A549 (cell line): ENCODE measurements at regions not wholly inside any gene's neighbourhood (a gene's known extent, or its start where the extent isn't known, plus 50 kb on each side); places are given as distances from the start of the nearest gene placed in this dataset.
A peak's percentile ranks its signal among the peaks of the same experiment; 100 is the strongest.
"Not testable (repeated sequence)": the region's sequence is repeated elsewhere in the genome, so short reads cannot be mapped to it uniquely, and the experiment has no call there.

Experiments
- ATAC-seq, 2 experiments: fragments of 200-7000 bp in 1 of 2; fragments of >200 bp in 1 of 2; cut with Nextera tagmentation in 1 of 2; cut with Tn5 transposase in 1 of 2; 3 replicates each; pipeline versions ENCODE4 v1.8.0 to v1.9.1; 2018 to 2020; ENCODE audit warnings: mild to moderate bottlenecking in 1 of 2, moderate library complexity in 1 of 2
- CTCF ChIA-PET: fragments of 300-600 bp; sonication (Branson Sonifier 250); formaldehyde crosslinking; extraction: SDS; loops from one replicate; lab custom pipeline; 2021; ENCODE audit warnings: antibody characterized with exemption, inconsistent platforms; lab: Yijun Ruan, JAX
- POLR2A ChIA-PET: fragments of 350-600 bp; formaldehyde crosslinking; extraction: SDS; loops from one replicate; lab custom pipeline; 2021; ENCODE audit warnings: antibody characterized with exemption, inconsistent platforms; lab: Yijun Ruan, JAX
- DNase-seq, 2 experiments: peaks; one replicate each; pipeline versions ENCODE4 v3.0.0 to v3.0.0-alpha.2; 2011 to 2016; ENCODE audit warnings: low read depth in 1 of 2, low spot score in 1 of 2
- FAIRE-seq: peaks from 2 replicates; lab custom pipeline; 2011; peaks lifted over from hg19 to GRCh38; lab: Jason Lieb, UNC
- H3K27ac ChIP-seq, 2 experiments: fragments of >200 bp; sonication (Bioruptor Twin); formaldehyde crosslinking; 3 replicates each; pipeline ENCODE4 v1.5.1; 2016 to 2017
- H3K4me1 ChIP-seq: fragments of >200 bp; sonication (Bioruptor Twin); formaldehyde crosslinking; 3 replicates; pipeline ENCODE4 v1.6.1; 2016
- H3K4me2 ChIP-seq: fragments of >200 bp; sonication (Bioruptor Twin); formaldehyde crosslinking; 3 replicates; pipeline ENCODE4 v1.6.1; 2016
- H3K4me3 ChIP-seq: fragments of >200 bp; sonication (Bioruptor Twin); formaldehyde crosslinking; 3 replicates; pipeline ENCODE4 v1.5.1; 2016
- H3K9me3 ChIP-seq: fragments of >200 bp; sonication (Bioruptor Twin); formaldehyde crosslinking; 3 replicates; pipeline ENCODE4 v1.6.1; 2016
- CHD4 ChIP-seq: fragments of 200-600 bp; sonication (generic); IDR thresholded peaks from 2 replicates; pipeline ENCODE4 v1.6.1; 2016; ENCODE audit warnings: antibody characterized with exemption, mild to moderate bottlenecking, borderline replicate concordance
- EHMT2 ChIP-seq: fragments of 200-600 bp; sonication (generic); IDR thresholded peaks from 2 replicates; pipeline ENCODE4 v1.6.1; 2016; ENCODE audit warnings: antibody characterized with exemption, low read depth, mild to moderate bottlenecking, moderate library complexity
- EP300 ChIP-seq, 2 experiments: fragments of >200 bp; sonication (Bioruptor Twin); formaldehyde crosslinking; IDR thresholded peaks; 2 replicates in 1 of 2; 3 replicates in 1 of 2; pipeline ENCODE4 v1.6.1; 2016 to 2017
- FOSL2 ChIP-seq, 2 experiments: fragments of 450-650 bp in 1 of 2; fragments of >200 bp in 1 of 2; sonication (Bioruptor Twin) in 1 of 2; formaldehyde crosslinking; IDR thresholded peaks; 2 replicates each; pipeline versions ENCODE4 v1.5.0 to v1.6.1; 2016 to 2020; ENCODE audit warnings: mild to moderate bottlenecking in 1 of 2, moderate library complexity in 1 of 2
- HDAC2 ChIP-seq: fragments of 200-600 bp; sonication (generic); IDR thresholded peaks from 2 replicates; pipeline ENCODE4 v1.6.1; 2016
- HOXA7 ChIP-seq: fragments of 250-450 bp; sonication (Bioruptor Pico); IDR thresholded peaks from 2 replicates; pipeline ENCODE4 v1.5.0; 2020; ENCODE audit warnings: mild to moderate bottlenecking, moderate library complexity
- HOXB5 ChIP-seq: fragments of 250-450 bp; sonication (Bioruptor Pico); IDR thresholded peaks from 2 replicates; pipeline ENCODE4 v1.5.0; 2020; ENCODE audit warnings: mild to moderate bottlenecking, moderate library complexity
- KDM1A ChIP-seq: fragments of 200-600 bp; sonication (generic); IDR thresholded peaks from 2 replicates; pipeline ENCODE4 v1.6.1; 2016; ENCODE audit warnings: low read depth, mild to moderate bottlenecking
- MAFK ChIP-seq: fragments of 450-650 bp; IDR thresholded peaks from 2 replicates; pipeline ENCODE4 v1.6.1; 2014; ENCODE audit not compliant: partially characterized antibody
- MAZ ChIP-seq: fragments of 150-350 bp; IDR thresholded peaks from 2 replicates; pipeline ENCODE4 v1.6.1; 2014; ENCODE audit warnings: antibody characterized with exemption, low read depth, low read length, borderline replicate concordance
- NFE2L2 ChIP-seq: fragments of 150-350 bp; conservative IDR thresholded peaks from 2 replicates; pipeline ENCODE4 v1.6.1; 2014; ENCODE audit warnings: low read length
- POLR2A ChIP-seq: IDR thresholded peaks from 2 replicates; pipeline ENCODE4 v1.6.1; 2012; ENCODE audit warnings: mild to moderate bottlenecking, low read length
- POLR2AphosphoS2 ChIP-seq: conservative IDR thresholded peaks from 2 replicates; pipeline ENCODE4 v1.6.1; 2012; ENCODE audit warnings: low read length, improper control_type of control experiment, inconsistent platforms
- RAD21 ChIP-seq, 2 experiments: fragments of >200 bp in 1 of 2; sonication (Bioruptor Twin) in 1 of 2; formaldehyde crosslinking in 1 of 2; IDR thresholded peaks in 1 of 2; conservative IDR thresholded peaks in 1 of 2; 2 replicates in 1 of 2; 3 replicates in 1 of 2; pipeline ENCODE4 v1.6.1; 2012 to 2018; ENCODE audit warnings: inconsistent platforms in 1 of 2
- RCOR1 ChIP-seq: fragments of 150-350 bp; IDR thresholded peaks from 2 replicates; pipeline ENCODE4 v1.6.1; 2014; ENCODE audit warnings: antibody characterized with exemption, low read length, low read depth
- RFX5 ChIP-seq: fragments of 450-650 bp; IDR thresholded peaks from 2 replicates; pipeline ENCODE4 v1.7.1; 2014; ENCODE audit warnings: antibody characterized with exemption, mild to moderate bottlenecking, moderate library complexity
- RNF2 ChIP-seq: fragments of 200-600 bp; sonication (generic); IDR thresholded peaks from 2 replicates; pipeline ENCODE4 v1.6.1; 2016; ENCODE audit warnings: low read depth, mild to moderate bottlenecking, antibody characterized with exemption, moderate library complexity, borderline replicate concordance
- SMC3 ChIP-seq: fragments of >200 bp; sonication (Bioruptor Twin); formaldehyde crosslinking; IDR thresholded peaks from 3 replicates; pipeline ENCODE4 v1.6.1; 2018; ENCODE audit warnings: inconsistent platforms
- SREBF2 ChIP-seq: fragments of 450-650 bp; IDR thresholded peaks from 2 replicates; pipeline ENCODE4 v1.6.1; 2014; ENCODE audit warnings: mild to moderate bottlenecking, moderate library complexity
- TFCP2L1 ChIP-seq: fragments of 250-450 bp; sonication (Bioruptor Pico); IDR thresholded peaks from 2 replicates; pipeline ENCODE4 v1.5.0; 2021; ENCODE audit warnings: mild to moderate bottlenecking
- ZC3H11A ChIP-seq: fragments of 450-650 bp; IDR thresholded peaks from 2 replicates; pipeline ENCODE4 v1.6.1; 2014; ENCODE audit warnings: antibody characterized with exemption, mild to moderate bottlenecking
- ZFP36 ChIP-seq: fragments of 450-650 bp; IDR thresholded peaks from 2 replicates; pipeline ENCODE4 v1.6.1; 2014; ENCODE audit warnings: borderline replicate concordance; ENCODE audit not compliant: partially characterized antibody
- ZNF302 ChIP-seq: fragments of 250-450 bp; sonication (Bioruptor Pico); IDR thresholded peaks from 2 replicates; pipeline ENCODE4 v1.9.0; 2021; ENCODE audit warnings: inconsistent platforms, mild to moderate bottlenecking, moderate library complexity
- WGBS: methylation state at CpG from one replicate; pipeline ENCODE4 v1.1.6; 2017; ENCODE audit errors: missing lambda C conversion rate; 5-methylcytosine and 5-hydroxymethylcytosine counted together
- TF ChIP-seq, protein P1 (sequence below): fragments of 150-350 bp; IDR thresholded peaks from 2 replicates; pipeline ENCODE4 v1.6.1; 2014; ENCODE audit warnings: low read depth, mild to moderate bottlenecking, low read length
- TF ChIP-seq, protein P2 (sequence below): fragments of >200 bp; sonication (Bioruptor Twin); formaldehyde crosslinking; IDR thresholded peaks from 3 replicates; pipeline ENCODE4 v1.6.1; 2016
- TF ChIP-seq, protein P3 (sequence below): fragments of 250-450 bp; sonication (Bioruptor Pico); IDR thresholded peaks from 2 replicates; pipeline ENCODE4 v1.5.0; 2020; ENCODE audit warnings: low read depth, mild to moderate bottlenecking, moderate library complexity

DNA sequence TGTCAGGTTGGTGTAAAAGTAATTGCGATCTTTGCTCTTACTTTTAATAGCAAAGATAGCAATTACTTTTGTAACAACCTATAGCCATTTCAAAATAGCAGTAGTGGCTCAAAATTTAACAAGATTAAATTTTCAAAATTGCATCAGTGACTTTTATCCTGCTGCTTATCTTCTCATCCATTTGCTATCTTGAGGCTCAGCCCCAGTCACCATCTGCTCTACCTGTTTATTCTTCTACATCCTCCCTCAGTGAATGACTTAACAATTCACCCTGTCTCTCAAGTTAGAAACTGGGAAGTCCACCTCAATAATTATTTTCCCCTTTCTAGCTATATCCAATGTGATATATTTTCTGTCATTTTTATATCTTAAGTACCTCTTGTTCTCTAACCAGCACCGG is 148.6 kb upstream of the ZNF804A start:
- POLR2A ChIA-PET: no interaction called here
- FAIRE-seq: no peak
- Histone ChIP-seq H3K9me3 (no peaks in the 10 kb centered on the region), H3K4me3 (no peak overlapping the region), H3K27ac (no peak overlapping the region), H3K4me2 (no peak overlapping the region), H3K4me1 (no peaks in the 10 kb centered on the region)
- no peak for ATAC-seq
- WGBS: 71% methylated on average over 2 of the region's 2 CpGs
- no peak for DNase-seq
- CTCF ChIA-PET: no interaction called here
- no peak for TF ChIP-seq POLR2A
- TF ChIP-seq, protein P1, sequence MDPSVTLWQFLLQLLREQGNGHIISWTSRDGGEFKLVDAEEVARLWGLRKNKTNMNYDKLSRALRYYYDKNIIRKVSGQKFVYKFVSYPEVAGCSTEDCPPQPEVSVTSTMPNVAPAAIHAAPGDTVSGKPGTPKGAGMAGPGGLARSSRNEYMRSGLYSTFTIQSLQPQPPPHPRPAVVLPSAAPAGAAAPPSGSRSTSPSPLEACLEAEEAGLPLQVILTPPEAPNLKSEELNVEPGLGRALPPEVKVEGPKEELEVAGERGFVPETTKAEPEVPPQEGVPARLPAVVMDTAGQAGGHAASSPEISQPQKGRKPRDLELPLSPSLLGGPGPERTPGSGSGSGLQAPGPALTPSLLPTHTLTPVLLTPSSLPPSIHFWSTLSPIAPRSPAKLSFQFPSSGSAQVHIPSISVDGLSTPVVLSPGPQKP: no peak

DNA sequence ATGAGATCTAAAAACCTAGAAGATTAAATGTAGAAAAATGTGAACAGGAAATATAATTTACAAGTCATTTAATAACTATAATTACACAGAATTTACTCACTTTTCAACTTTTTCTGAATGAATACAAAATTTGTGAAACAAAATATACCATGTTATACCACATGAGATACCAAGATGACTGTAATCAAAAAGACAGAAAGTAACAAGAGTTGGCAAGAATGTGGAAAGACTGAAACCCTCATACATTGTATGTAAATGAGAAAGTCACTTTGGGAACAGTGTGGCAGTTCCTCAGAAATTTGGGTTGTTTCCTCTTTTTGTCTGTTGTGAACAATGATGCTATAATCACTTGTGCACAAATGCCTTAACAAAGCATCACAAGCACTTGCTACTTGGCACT is 145.4 kb upstream of the ZNF804A start:
- DNase-seq: no peak
- H3K4me3 ChIP-seq: no peak overlapping the region
- no peaks in the 10 kb centered on the region for H3K9me3 ChIP-seq
- CTCF ChIA-PET: interaction anchor here (1.2 kb wide), 1 partner anchor 81 kb away, joined by 3 read pairs; no protein-coding TSS in a partner anchor
- no peak for TF ChIP-seq HOXB5 (CRISPR knock-in tag)
- no peak for TF ChIP-seq ZC3H11A
- no peak for TF ChIP-seq SMC3
- no peak for TF ChIP-seq KDM1A
- POLR2A ChIA-PET: no interaction called here
- no peak overlapping the region for H3K4me2 ChIP-seq
- H3K27ac ChIP-seq: no peak overlapping the region
- H3K4me1 ChIP-seq: no peaks in the 10 kb centered on the region
- no peak for ATAC-seq
- no peak for FAIRE-seq

DNA sequence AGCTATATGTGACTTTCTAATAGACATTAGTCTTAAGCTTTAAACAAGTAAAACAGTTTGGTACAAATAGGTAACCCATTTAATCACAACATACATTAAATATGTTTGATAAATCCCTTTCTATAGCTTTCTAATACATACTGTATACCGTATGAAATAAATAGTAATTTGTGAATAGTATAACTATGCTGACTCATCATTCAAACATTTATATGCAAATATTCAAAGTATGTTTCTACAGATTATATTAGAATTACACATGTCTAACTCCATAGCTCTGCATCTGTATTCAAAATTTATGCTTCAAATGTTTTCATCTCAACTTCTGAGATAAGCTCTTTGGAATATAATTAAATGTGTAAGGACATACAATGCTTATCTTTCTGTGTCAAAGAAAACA is 142.7 kb upstream of the ZNF804A start:
- FAIRE-seq: no peak
- no peak for ATAC-seq
- no peak overlapping the region for H3K27ac ChIP-seq
- POLR2A ChIA-PET: no interaction called here
- H3K4me3 ChIP-seq: no peak overlapping the region
- WGBS: 81% methylated on average over 1 of the region's 1 CpG
- no peaks in the 10 kb centered on the region for H3K4me1 ChIP-seq
- CTCF ChIA-PET: no interaction called here
- no peaks in the 10 kb centered on the region for H3K9me3 ChIP-seq
- H3K4me2 ChIP-seq: no peak overlapping the region
- TF ChIP-seq NFE2L2: no peak
- peak; percentile 83 for TF ChIP-seq MAFK
- no peak for DNase-seq

DNA sequence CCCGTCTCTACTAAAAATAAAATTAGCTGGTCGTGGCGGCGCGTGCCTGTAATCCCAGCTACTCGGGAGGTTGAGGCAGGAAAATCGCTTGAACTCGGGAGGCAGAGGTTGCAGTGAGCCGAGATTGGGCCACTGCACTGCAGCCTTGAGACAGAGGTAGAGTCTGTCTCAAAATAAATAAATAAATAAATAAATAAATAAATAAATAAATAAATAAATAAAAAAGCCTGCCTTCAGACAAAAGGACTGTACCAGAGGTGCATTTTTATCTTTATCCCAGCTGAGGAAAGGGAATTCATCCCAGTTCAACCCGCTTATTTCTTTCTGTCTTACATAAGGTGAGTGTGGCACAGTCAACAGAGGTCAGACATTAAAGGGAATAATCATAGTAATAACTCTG is 141.6 kb upstream of the ZNF804A start:
- POLR2A ChIA-PET, CTCF ChIA-PET, H3K9me3 ChIP-seq, FAIRE-seq, DNase-seq, H3K4me1 ChIP-seq, ATAC-seq, H3K4me2 ChIP-seq, H3K4me3 ChIP-seq, H3K27ac ChIP-seq: not testable (repeated sequence)
- WGBS: 80% methylated on average over 10 of the region's 10 CpGs
- peak; percentile 51 for TF ChIP-seq ZC3H11A

DNA sequence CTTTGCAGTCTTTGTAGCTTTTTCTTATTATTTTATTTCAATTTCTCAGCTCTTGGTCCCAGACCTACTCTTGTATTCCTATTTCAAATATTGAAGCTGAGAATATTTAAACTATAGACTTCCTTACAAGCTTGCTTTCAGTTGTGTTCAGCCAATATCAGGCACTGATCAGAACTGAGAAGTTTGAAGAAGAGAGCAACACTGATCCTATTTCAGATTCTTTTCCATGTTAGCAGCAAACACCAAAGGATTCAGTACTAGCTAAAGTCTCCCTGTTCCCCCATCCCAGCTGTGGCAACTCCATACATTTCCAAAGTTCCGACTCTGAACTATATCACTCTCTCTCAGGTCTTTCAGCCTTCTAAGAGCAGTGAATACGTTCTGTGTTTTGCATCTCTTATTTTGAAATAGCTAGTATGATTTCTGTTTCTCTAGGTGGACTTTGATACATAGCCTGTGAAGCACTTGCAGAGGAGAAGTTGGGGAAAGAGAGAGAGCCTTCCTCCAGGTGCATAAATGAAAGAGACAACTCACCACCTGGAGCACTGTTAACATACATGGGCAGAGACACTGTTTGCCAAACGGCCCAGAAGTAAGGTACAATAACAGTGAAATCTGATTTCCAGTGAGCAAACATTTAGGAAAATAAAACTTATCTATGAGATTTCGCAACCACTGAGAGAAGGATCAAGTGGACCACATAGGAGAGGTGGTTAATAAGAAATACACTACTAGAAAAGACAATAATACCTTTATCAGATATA is 135.0 kb upstream of the ZNF804A start:
- ATAC-seq (no peak), DNase-seq (no peak), FAIRE-seq (no peak)
- Histone ChIP-seq H3K27ac (no peak overlapping the region), H3K9me3 (no peaks in the 10 kb centered on the region), H3K4me1 (no peaks in the 10 kb centered on the region), H3K4me3 (no peak overlapping the region), H3K4me2 (no peak overlapping the region)
- ChIA-PET POLR2A (no interaction called here), CTCF (no interaction called here)
- WGBS: 21% methylated on average over 4 of the region's 4 CpGs
- TF ChIP-seq MAZ (no peak), POLR2AphosphoS2 (no peak), TFCP2L1 (CRISPR knock-in tag) (no peak), RCOR1 (no peak), RAD21 (conservative IDR thresholded peaks at IDR 0.05 in 1 of 2, IDR thresholded peaks at IDR 0.05 in 1 of 2) (no peak), ZNF302 (no peak), FOSL2 (IDR thresholded peaks at IDR 0.05) (no peak), FOSL2 (CRISPR knock-in tag; IDR thresholded peaks at IDR 0.05) (no peak), HDAC2 (no peak), EHMT2 (no peak), HOXA7 (no peak), RFX5 (no peak), SREBF2 (no peak), CHD4 (no peak), POLR2A (no peak), RNF2 (no peak), ZFP36 (no peak), EP300 (IDR thresholded peaks at IDR 0.05) (no peak)
- TF ChIP-seq, protein P2, sequence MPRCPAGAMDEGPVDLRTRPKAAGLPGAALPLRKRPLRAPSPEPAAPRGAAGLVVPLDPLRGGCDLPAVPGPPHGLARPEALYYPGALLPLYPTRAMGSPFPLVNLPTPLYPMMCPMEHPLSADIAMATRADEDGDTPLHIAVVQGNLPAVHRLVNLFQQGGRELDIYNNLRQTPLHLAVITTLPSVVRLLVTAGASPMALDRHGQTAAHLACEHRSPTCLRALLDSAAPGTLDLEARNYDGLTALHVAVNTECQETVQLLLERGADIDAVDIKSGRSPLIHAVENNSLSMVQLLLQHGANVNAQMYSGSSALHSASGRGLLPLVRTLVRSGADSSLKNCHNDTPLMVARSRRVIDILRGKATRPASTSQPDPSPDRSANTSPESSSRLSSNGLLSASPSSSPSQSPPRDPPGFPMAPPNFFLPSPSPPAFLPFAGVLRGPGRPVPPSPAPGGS: no peak
- TF ChIP-seq, protein P3, sequence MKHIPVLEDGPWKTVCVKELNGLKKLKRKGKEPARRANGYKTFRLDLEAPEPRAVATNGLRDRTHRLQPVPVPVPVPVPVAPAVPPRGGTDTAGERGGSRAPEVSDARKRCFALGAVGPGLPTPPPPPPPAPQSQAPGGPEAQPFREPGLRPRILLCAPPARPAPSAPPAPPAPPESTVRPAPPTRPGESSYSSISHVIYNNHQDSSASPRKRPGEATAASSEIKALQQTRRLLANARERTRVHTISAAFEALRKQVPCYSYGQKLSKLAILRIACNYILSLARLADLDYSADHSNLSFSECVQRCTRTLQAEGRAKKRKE (CRISPR knock-in tag): no peak
